ENCODE measurements at regions not wholly inside any gene's neighbourhood (a gene's known extent, or its start where the extent isn't known, plus 50 kb on each side); places are given as distances from the start of the nearest gene placed in this dataset.

- in situ Hi-C loops (cut with MboI; ENCODE audit: low sequenced_read_pairs, unreplicated experiment), result no loop called here
- DNase-seq (ENCODE audit: low spot score), result no peak
- no peak for TF ChIP-seq CTCF (IDR thresholded peaks at IDR 0.05; ENCODE audit: borderline replicate concordance, control extremely low read depth, extremely low read depth, insufficient read depth, missing control alignments)
These were observed 208.1 kb upstream of the RND3 start for GRCh38 chr2:150695451-150696135.

GRCh38 chr2:150693556-150693955 lies 206.1 kb upstream of the RND3 start:
- in situ Hi-C loops (cut with MboI; ENCODE audit: low sequenced_read_pairs, unreplicated experiment), result no loop called here
- DNase-seq (ENCODE audit: low spot score), result no peak
- no peak for TF ChIP-seq CTCF (IDR thresholded peaks at IDR 0.05; ENCODE audit: borderline replicate concordance, control extremely low read depth, extremely low read depth, insufficient read depth, missing control alignments)

- DNase-seq (ENCODE audit: low spot score), result no peak
- no peak for TF ChIP-seq CTCF (IDR thresholded peaks at IDR 0.05; ENCODE audit: borderline replicate concordance, control extremely low read depth, extremely low read depth, insufficient read depth, missing control alignments)
- in situ Hi-C loops (cut with MboI; ENCODE audit: low sequenced_read_pairs, unreplicated experiment), result no loop called here
These were observed 203.4 kb upstream of the RND3 start for GRCh38 chr2:150690870-150691269.

- no peak for DNase-seq (ENCODE audit: low spot score)
- TF ChIP-seq CTCF (IDR thresholded peaks at IDR 0.05; ENCODE audit: borderline replicate concordance, control extremely low read depth, extremely low read depth, insufficient read depth, missing control alignments), result no peak
- in situ Hi-C loops (cut with MboI; ENCODE audit: low sequenced_read_pairs, unreplicated experiment), result no loop called here
These were observed 202.8 kb upstream of the RND3 start for GRCh38 chr2:150690261-150690660.

- TF ChIP-seq CTCF (IDR thresholded peaks at IDR 0.05; ENCODE audit: borderline replicate concordance, control extremely low read depth, extremely low read depth, insufficient read depth, missing control alignments), result no peak
- in situ Hi-C loops (cut with MboI; ENCODE audit: low sequenced_read_pairs, unreplicated experiment), result no loop called here
- no peak for DNase-seq (ENCODE audit: low spot score)
These were observed 202.1 kb upstream of the RND3 start for GRCh38 chr2:150689590-150689989.

GRCh38 chr2:150688016-150688415 lies 200.5 kb upstream of the RND3 start:
- in situ Hi-C loops (cut with MboI; ENCODE audit: low sequenced_read_pairs, unreplicated experiment), result no loop called here
- DNase-seq (ENCODE audit: low spot score), result no peak
- no peak for TF ChIP-seq CTCF (IDR thresholded peaks at IDR 0.05; ENCODE audit: borderline replicate concordance, control extremely low read depth, extremely low read depth, insufficient read depth, missing control alignments)

Measured in GM13976 (cell line).